Spleen (tissue), 11 donors: ENCODE measurements at regions not wholly inside any gene's neighbourhood (a gene's known extent, or its start where the extent isn't known, plus 50 kb on each side); places are given as distances from the start of the nearest gene placed in this dataset.
"Not testable (repeated sequence)": the region's sequence is repeated elsewhere in the genome, so short reads cannot be mapped to it uniquely, and the experiment has no call there.

ENCODE experiments used
- DNase-seq: peaks from one replicate; pipeline ENCODE4 v3.0.0-alpha.2; 2020
- H3K27ac ChIP-seq, 8 donors: fragments of 200-600 bp; sonication (generic) in 7 of 8; 1 replicate in 4 of 8; 2 replicates in 4 of 8; pipeline versions ENCODE4 v1.5.0 to v1.8.0; 2016 to 2021; ENCODE audit warnings: inconsistent platforms in 4 of 8, mild to moderate bottlenecking in 4 of 8, moderate library complexity in 1 of 8
- H3K27me3 ChIP-seq, 7 donors: fragments of 200-600 bp; sonication (generic) in 6 of 7; replicated peaks in 1 of 7; 1 replicate in 4 of 7; 2 replicates in 3 of 7; pipeline versions ENCODE4 v1.5.0 to v1.8.0; 2016 to 2021; ENCODE audit warnings: inconsistent platforms in 3 of 7, mild to moderate bottlenecking in 1 of 7
- H3K36me3 ChIP-seq, 6 donors: fragments of 200-600 bp; sonication (generic) in 5 of 6; 1 replicate in 4 of 6; 2 replicates in 2 of 6; pipeline versions ENCODE4 v1.5.0 to v1.8.0; 2016 to 2021; ENCODE audit warnings: inconsistent platforms in 2 of 6
- H3K4me1 ChIP-seq, 6 donors: fragments of 200-600 bp; sonication (generic) in 5 of 6; 1 replicate in 3 of 6; 2 replicates in 3 of 6; pipeline versions ENCODE4 v1.5.0 to v1.8.0; 2016 to 2021; ENCODE audit warnings: inconsistent platforms in 3 of 6
- H3K4me3 ChIP-seq, 8 donors: fragments of 200-600 bp; sonication (generic) in 7 of 8; 1 replicate in 4 of 8; 2 replicates in 4 of 8; pipeline versions ENCODE4 v1.5.0 to v1.8.0; 2016 to 2021; ENCODE audit warnings: inconsistent platforms in 4 of 8, mild to moderate bottlenecking in 4 of 8, moderate library complexity in 2 of 8
- H3K9me3 ChIP-seq, 8 donors: fragments of 200-600 bp; sonication (generic) in 7 of 8; 1 replicate in 4 of 8; 2 replicates in 4 of 8; pipeline versions ENCODE4 v1.5.0 to v1.8.0; 2016 to 2021; ENCODE audit warnings: inconsistent platforms in 4 of 8
- POLR2A ChIP-seq, 3 donors: fragments of 450-650 bp; IDR thresholded peaks; one replicate each; pipeline ENCODE4 v1.5.1; 2017; ENCODE audit warnings: antibody characterized with exemption in 3 of 3, mild to moderate bottlenecking in 1 of 3
- POLR2AphosphoS5 ChIP-seq, 3 donors: sonication (generic); formaldehyde crosslinking; IDR thresholded peaks; one replicate each; pipeline ENCODE4 v1.5.1; 2017; ENCODE audit warnings: antibody characterized with exemption in 3 of 3
- WGBS, 5 donors: extraction: QIAGEN DNeasy Blood & Tissue Kit in 3 of 5; methylation state at CpG; one replicate each; pipeline versions ENCODE4 v1.1.5 to v1.1.7; 2013 to 2018; 5-methylcytosine and 5-hydroxymethylcytosine counted together
- intact Hi-C: fragments of 100-400 bp; cut with DNase I; formaldehyde crosslinking; loops from one replicate; pipeline ENCODE4 v1.15.0; 2023; ENCODE audit warnings: low total_unique reads
- TF ChIP-seq, protein P1 (sequence below), 11 experiments: fragments of 200-600 bp in 7 of 11; fragments of 450-650 bp in 4 of 11; sonication (generic) in 4 of 11; IDR thresholded peaks in 8 of 11; conservative IDR thresholded peaks in 3 of 11; 1 replicate in 7 of 11; 2 replicates in 4 of 11; pipeline versions ENCODE4 v1.4.0 to v1.8.0; 2016 to 2021; ENCODE audit warnings: antibody characterized with exemption in 11 of 11, inconsistent platforms in 4 of 11, mild to moderate bottlenecking in 1 of 11
- donor health status: healthy with polysubstance abuse.
- donor health status: DM: no; HTN: no; CAD: no; lungs with moderate emphysema.
- donor health status: DM: no; HTN: no; CAD: no.
- donor health status: Bipolar disorder and iron deficiency.
- donor health status: healthy.
- donor health status: DM: no; HTN: no; CAD: no.
- donor health status: DM: yes; HTN: yes; CAD: no.

DNA sequence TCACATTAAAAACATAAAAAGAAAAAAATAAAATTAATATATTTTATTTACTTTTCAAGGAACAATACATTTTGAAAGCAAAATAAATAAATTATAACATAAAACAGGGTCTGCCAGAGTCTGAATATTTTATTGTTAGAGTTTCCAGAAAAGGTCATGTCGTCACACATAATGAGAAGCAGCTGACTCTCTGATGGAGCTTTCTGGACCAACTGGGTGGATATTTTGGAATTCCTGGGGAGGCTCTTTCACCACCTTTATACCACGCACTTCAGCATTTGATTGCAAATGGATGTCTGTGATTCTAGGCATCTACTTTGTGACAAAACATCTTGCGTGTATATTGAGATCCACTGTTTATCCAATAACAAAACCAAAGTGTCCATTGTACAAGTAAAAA lies 455.0 kb upstream of the CCDC179 start:
- no peak overlapping the region for H3K27ac ChIP-seq

DNA sequence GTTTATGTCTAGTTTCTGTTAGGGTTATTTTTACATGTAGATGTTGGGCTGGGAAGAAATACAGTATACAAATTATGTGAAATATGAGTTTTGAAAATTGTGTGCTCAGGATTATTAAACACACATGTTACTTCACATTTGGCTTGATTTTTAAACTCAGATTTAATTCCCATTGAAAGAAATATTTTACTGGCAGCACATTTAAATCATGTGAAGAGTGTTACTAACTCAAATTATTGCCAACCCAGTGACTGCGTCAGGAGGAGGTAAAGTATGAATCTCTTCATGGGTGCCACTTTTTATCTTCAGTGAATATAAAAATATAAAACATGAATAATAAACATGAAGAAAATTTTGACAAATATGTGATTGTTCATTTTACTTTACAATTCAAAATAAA lies 457.5 kb upstream of the CCDC179 start:
- no peak for TF ChIP-seq POLR2AphosphoS5 (IDR thresholded peaks at IDR 0.05)
- no peak for TF ChIP-seq POLR2A (IDR thresholded peaks at IDR 0.05)
- TF ChIP-seq, protein P1, sequence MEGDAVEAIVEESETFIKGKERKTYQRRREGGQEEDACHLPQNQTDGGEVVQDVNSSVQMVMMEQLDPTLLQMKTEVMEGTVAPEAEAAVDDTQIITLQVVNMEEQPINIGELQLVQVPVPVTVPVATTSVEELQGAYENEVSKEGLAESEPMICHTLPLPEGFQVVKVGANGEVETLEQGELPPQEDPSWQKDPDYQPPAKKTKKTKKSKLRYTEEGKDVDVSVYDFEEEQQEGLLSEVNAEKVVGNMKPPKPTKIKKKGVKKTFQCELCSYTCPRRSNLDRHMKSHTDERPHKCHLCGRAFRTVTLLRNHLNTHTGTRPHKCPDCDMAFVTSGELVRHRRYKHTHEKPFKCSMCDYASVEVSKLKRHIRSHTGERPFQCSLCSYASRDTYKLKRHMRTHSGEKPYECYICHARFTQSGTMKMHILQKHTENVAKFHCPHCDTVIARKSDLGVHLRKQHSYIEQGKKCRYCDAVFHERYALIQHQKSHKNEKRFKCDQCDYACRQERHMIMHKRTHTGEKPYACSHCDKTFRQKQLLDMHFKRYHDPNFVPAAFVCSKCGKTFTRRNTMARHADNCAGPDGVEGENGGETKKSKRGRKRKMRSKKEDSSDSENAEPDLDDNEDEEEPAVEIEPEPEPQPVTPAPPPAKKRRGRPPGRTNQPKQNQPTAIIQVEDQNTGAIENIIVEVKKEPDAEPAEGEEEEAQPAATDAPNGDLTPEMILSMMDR (IDR thresholded peaks at IDR 0.05 in 8 of 11, conservative IDR thresholded peaks at IDR 0.05 in 3 of 11) = no peak
- Histone ChIP-seq H3K4me3 (no peak overlapping the region), H3K4me1 (no peaks in the 10 kb centered on the region), H3K36me3 (no peaks in the 10 kb centered on the region), H3K27me3 (no peaks in the 10 kb centered on the region), H3K9me3 (peaks cover 0 to 32% (median 25%) of the 10 kb centered on the region in 8 donors), H3K27ac (no peak overlapping the region)
- intact Hi-C loops = no loop called here
- DNase-seq = no peak
- 89 to 98% (median 90%) methylated on average over 1 of the region's 1 CpG for WGBS, 5 donors

More for the DNA sequence above, 455.0 kb upstream of the CCDC179 start:
- WGBS, 5 donors = 63 to 95% (median 91%) methylated on average over 3 of the region's 3 CpGs
- no peak for DNase-seq
- intact Hi-C loops = no loop called here
- Histone ChIP-seq H3K4me1 (no peaks in the 10 kb centered on the region), H3K4me3 (no peak overlapping the region), H3K36me3 (no peaks in the 10 kb centered on the region), H3K27me3 (no peaks in the 10 kb centered on the region), H3K9me3 (peaks cover 0 to 19% (median 9%) of the 10 kb centered on the region in 8 donors)
- TF ChIP-seq POLR2AphosphoS5 (IDR thresholded peaks at IDR 0.05) = no peak
- TF ChIP-seq POLR2A (IDR thresholded peaks at IDR 0.05) = no peak
- TF ChIP-seq, protein P1 (IDR thresholded peaks at IDR 0.05 in 8 of 11, conservative IDR thresholded peaks at IDR 0.05 in 3 of 11) = no peak

DNA sequence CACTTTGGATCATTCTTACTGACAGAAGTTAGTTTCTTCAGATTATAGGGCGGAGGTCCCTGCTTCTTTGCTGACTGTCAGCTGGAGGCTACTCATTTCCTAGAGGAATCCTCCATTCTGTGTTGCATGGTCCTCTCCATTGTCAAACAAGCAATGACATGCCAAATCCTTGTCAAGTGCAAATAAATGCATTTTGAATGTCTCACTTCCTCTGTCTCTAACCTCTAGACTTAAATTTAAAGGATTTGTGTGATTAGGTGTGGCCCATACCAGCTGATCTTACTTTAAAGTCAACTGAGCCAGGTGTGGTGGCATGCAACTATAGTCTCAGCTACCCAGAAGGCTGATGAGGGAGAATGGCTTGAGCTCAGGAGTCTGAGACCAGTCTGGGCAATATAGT lies 458.4 kb upstream of the CCDC179 start:
- TF ChIP-seq, protein P1 (IDR thresholded peaks at IDR 0.05 in 8 of 11, conservative IDR thresholded peaks at IDR 0.05 in 3 of 11) = no peak
- TF ChIP-seq POLR2AphosphoS5 (IDR thresholded peaks at IDR 0.05) (no peak), POLR2A (IDR thresholded peaks at IDR 0.05) (no peak)
- Histone ChIP-seq H3K36me3 (no peaks in the 10 kb centered on the region), H3K4me1 (no peaks in the 10 kb centered on the region), H3K4me3 (no peak overlapping the region), H3K9me3 (peaks cover 0 to 37% (median 25%) of the 10 kb centered on the region in 8 donors), H3K27ac (no peak overlapping the region), H3K27me3 (no peaks in the 10 kb centered on the region)
- DNase-seq = no peak
- intact Hi-C loops = no loop called here
- WGBS, 5 donors = 50 to 80% (median 77%) methylated on average over 1 of the region's 1 CpG

DNA sequence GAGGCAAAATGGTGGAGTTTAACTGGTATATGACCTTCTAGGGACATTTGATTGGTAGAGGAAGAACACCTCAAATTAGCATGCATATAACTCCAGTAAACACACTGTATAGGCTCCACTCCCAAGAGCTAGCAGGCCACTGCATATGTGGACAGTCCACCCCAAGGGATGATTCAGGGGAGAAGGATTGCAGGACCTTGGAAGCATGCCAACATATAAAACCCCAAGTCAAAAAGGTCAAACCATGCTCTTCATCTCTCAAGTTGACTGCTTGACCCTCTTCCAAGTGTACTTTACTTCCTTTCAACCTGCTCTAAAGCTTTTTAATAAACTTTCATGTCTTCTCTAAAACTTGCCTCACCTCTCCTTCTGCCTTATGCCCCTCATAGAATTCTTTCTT lies 459.9 kb upstream of the CCDC179 start:
- Histone ChIP-seq H3K36me3 (no peaks in the 10 kb centered on the region), H3K4me1 (no peaks in the 10 kb centered on the region), H3K9me3 (peaks cover 0 to 44% (median 31%) of the 10 kb centered on the region in 8 donors), H3K27ac (no peak overlapping the region), H3K4me3 (no peak overlapping the region), H3K27me3 (no peaks in the 10 kb centered on the region)
- intact Hi-C loops = no loop called here
- DNase-seq = no peak
- TF ChIP-seq POLR2AphosphoS5 (IDR thresholded peaks at IDR 0.05) = no peak
- TF ChIP-seq POLR2A (IDR thresholded peaks at IDR 0.05) = no peak
- TF ChIP-seq, protein P1 (IDR thresholded peaks at IDR 0.05 in 8 of 11, conservative IDR thresholded peaks at IDR 0.05 in 3 of 11) = no peak

DNA sequence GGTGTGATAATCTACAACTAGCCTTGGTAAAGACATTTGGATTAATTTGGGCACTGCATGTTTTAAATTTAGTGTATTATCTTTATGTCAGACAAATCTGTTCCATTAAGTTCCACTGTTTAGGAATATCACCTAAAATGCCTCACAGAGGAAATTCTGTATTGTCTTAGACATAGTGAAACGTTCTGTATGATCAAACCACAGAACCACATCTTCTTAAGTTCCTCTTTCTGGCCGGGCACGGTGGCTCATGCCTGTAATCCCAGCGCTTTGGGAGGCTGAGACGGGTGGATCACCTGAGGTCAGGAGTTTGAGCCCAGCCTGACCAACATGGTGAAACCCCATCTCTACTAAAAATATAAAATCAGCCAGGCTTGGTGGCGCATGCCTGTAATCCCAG lies 475.3 kb upstream of the CCDC179 start:
- H3K36me3 ChIP-seq, H3K4me1 ChIP-seq, H3K4me3 ChIP-seq, intact Hi-C loops, DNase-seq, H3K27me3 ChIP-seq, H3K27ac ChIP-seq: not testable (repeated sequence)
- peaks cover 0 to 20% (median 7%) of the 10 kb centered on the region in 8 donors for H3K9me3 ChIP-seq
- 38 to 49% (median 47%) methylated on average over 6 of the region's 6 CpGs for WGBS, 5 donors
